Stomach smooth muscle (tissue), 2 donors: ENCODE measurements at regions not wholly inside any gene's neighbourhood (a gene's known extent, or its start where the extent isn't known, plus 50 kb on each side); places are given as distances from the start of the nearest gene placed in this dataset.

Experiments used
- H3K27ac ChIP-seq: one replicate; pipeline ENCODE4 v1.7.0; 2013; ENCODE audit warnings: mild to moderate bottlenecking, low read length, inconsistent platforms
- H3K27me3 ChIP-seq, 2 donors: one replicate each; pipeline ENCODE4 v1.7.0; 2013; ENCODE audit warnings: low read length in 2 of 2; ENCODE audit not compliant: insufficient read depth in 2 of 2, control insufficient read depth in 1 of 2
- H3K36me3 ChIP-seq, 2 donors: one replicate each; pipeline ENCODE4 v1.7.0; 2013; ENCODE audit warnings: low read length in 2 of 2; ENCODE audit not compliant: control insufficient read depth in 2 of 2, insufficient read depth in 2 of 2
- H3K4me1 ChIP-seq: one replicate; pipeline ENCODE4 v1.7.0; 2013; ENCODE audit warnings: low read length; ENCODE audit not compliant: control insufficient read depth, insufficient read depth
- H3K4me3 ChIP-seq, 2 donors: one replicate each; pipeline ENCODE4 v1.7.0; 2013; ENCODE audit warnings: low read length in 2 of 2
- H3K9ac ChIP-seq, 2 donors: one replicate each; pipeline ENCODE4 v1.7.0; 2013; ENCODE audit warnings: low read length in 2 of 2, mild to moderate bottlenecking in 1 of 2
- H3K9me3 ChIP-seq, 2 donors: one replicate each; pipeline ENCODE4 v1.7.0; 2013; ENCODE audit warnings: low read length in 2 of 2; ENCODE audit not compliant: control insufficient read depth in 2 of 2
- donor health status: healthy.
- donor health status: Pancreatic carcinoma.

- Histone ChIP-seq H3K9me3 (no peaks in the 10 kb centered on the region), H3K9ac (no peak overlapping the region), H3K27me3 (no peaks in the 10 kb centered on the region), H3K36me3 (no peaks in the 10 kb centered on the region), H3K4me1 (peaks cover 9% of the 10 kb centered on the region), H3K4me3 (no peak overlapping the region), H3K27ac (no peak overlapping the region)
Measured at GRCh38 chr14:31994391-31995033, 82.6 kb upstream of the ARHGAP5 start.

- Histone ChIP-seq H3K4me3 (no peak overlapping the region), H3K27me3 (peaks cover 0 to 2% of the 10 kb centered on the region in 2 donors), H3K4me1 (no peaks in the 10 kb centered on the region), H3K9ac (no peak overlapping the region), H3K9me3 (no peaks in the 10 kb centered on the region), H3K27ac (no peak overlapping the region), H3K36me3 (no peaks in the 10 kb centered on the region)
Measured at GRCh38 chr14:32003585-32003984, 73.5 kb upstream of the ARHGAP5 start.

- H3K9me3 ChIP-seq, result no peaks in the 10 kb centered on the region
- H3K9ac ChIP-seq, result no peak overlapping the region
- H3K4me1 ChIP-seq, result no peaks in the 10 kb centered on the region
- H3K27me3 ChIP-seq, result peaks cover 0 to 2% of the 10 kb centered on the region in 2 donors
- no peaks in the 10 kb centered on the region for H3K36me3 ChIP-seq
- no peak overlapping the region for H3K4me3 ChIP-seq
- no peak overlapping the region for H3K27ac ChIP-seq
Measured at GRCh38 chr14:32004300-32004699, 72.8 kb upstream of the ARHGAP5 start.

GRCh38 chr14:32005628-32006027 lies 71.5 kb upstream of the ARHGAP5 start:
- no peak overlapping the region for H3K4me3 ChIP-seq
- H3K27me3 ChIP-seq, result peaks cover 0 to 2% of the 10 kb centered on the region in 2 donors
- no peak overlapping the region for H3K9ac ChIP-seq
- H3K9me3 ChIP-seq, result no peaks in the 10 kb centered on the region
- no peaks in the 10 kb centered on the region for H3K4me1 ChIP-seq
- H3K36me3 ChIP-seq, result no peaks in the 10 kb centered on the region
- H3K27ac ChIP-seq, result no peak overlapping the region

GRCh38 chr14:32006263-32007110 lies 70.6 kb upstream of the ARHGAP5 start:
- no peak overlapping the region for H3K9ac ChIP-seq
- H3K27ac ChIP-seq, result no peak overlapping the region
- no peaks in the 10 kb centered on the region for H3K9me3 ChIP-seq
- no peak overlapping the region for H3K4me3 ChIP-seq
- no peaks in the 10 kb centered on the region for H3K36me3 ChIP-seq
- H3K4me1 ChIP-seq, result no peaks in the 10 kb centered on the region
- peaks cover 0 to 2% of the 10 kb centered on the region in 2 donors for H3K27me3 ChIP-seq

- H3K36me3 ChIP-seq, result no peaks in the 10 kb centered on the region
- H3K9ac ChIP-seq, result no peak overlapping the region
- no peak overlapping the region for H3K27ac ChIP-seq
- H3K27me3 ChIP-seq, result peaks cover 0 to 2% of the 10 kb centered on the region in 2 donors
- no peaks in the 10 kb centered on the region for H3K4me1 ChIP-seq
- H3K4me3 ChIP-seq, result no peak overlapping the region
- no peaks in the 10 kb centered on the region for H3K9me3 ChIP-seq
Measured at GRCh38 chr14:32007755-32008362, 69.2 kb upstream of the ARHGAP5 start.

- Histone ChIP-seq H3K4me3 (no peak overlapping the region), H3K9me3 (no peaks in the 10 kb centered on the region), H3K36me3 (no peaks in the 10 kb centered on the region), H3K9ac (no peak overlapping the region), H3K27ac (no peak overlapping the region), H3K4me1 (no peaks in the 10 kb centered on the region), H3K27me3 (peaks cover 0 to 2% of the 10 kb centered on the region in 2 donors)
Measured at GRCh38 chr14:32008602-32009193, 68.4 kb upstream of the ARHGAP5 start.

- Histone ChIP-seq H3K4me1 (no peaks in the 10 kb centered on the region), H3K36me3 (no peaks in the 10 kb centered on the region), H3K27ac (no peak overlapping the region), H3K4me3 (no peak overlapping the region), H3K9me3 (no peaks in the 10 kb centered on the region), H3K9ac (no peak overlapping the region), H3K27me3 (peaks cover 0 to 2% of the 10 kb centered on the region in 2 donors)
Measured at GRCh38 chr14:32009221-32009975, 67.7 kb upstream of the ARHGAP5 start.

GRCh38 chr14:32009976-32010581 lies 67.0 kb upstream of the ARHGAP5 start:
- no peak overlapping the region for H3K4me3 ChIP-seq
- H3K27ac ChIP-seq, result no peak overlapping the region
- H3K36me3 ChIP-seq, result no peaks in the 10 kb centered on the region
- no peaks in the 10 kb centered on the region for H3K4me1 ChIP-seq
- H3K9me3 ChIP-seq, result no peaks in the 10 kb centered on the region
- H3K9ac ChIP-seq, result no peak overlapping the region
- peaks cover 0 to 2% of the 10 kb centered on the region in 2 donors for H3K27me3 ChIP-seq

- Histone ChIP-seq H3K27ac (no peak overlapping the region), H3K9me3 (no peaks in the 10 kb centered on the region), H3K4me3 (no peak overlapping the region), H3K9ac (no peak overlapping the region), H3K4me1 (no peaks in the 10 kb centered on the region), H3K27me3 (peaks cover 0 to 2% of the 10 kb centered on the region in 2 donors), H3K36me3 (no peaks in the 10 kb centered on the region)
Measured at GRCh38 chr14:32010604-32011125, 66.4 kb upstream of the ARHGAP5 start.
